WI38 (cell line): ENCODE measurements at regions not wholly inside any gene's neighbourhood (a gene's known extent, or its start where the extent isn't known, plus 50 kb on each side); places are given as distances from the start of the nearest gene placed in this dataset.

Source experiments
- H3K4me3 ChIP-seq: 2 replicates; pipeline ENCODE4 v1.5.1; 2011; ENCODE audit warnings: low read depth, mild to moderate bottlenecking, control low read depth, low read length
- CTCF ChIP-seq: IDR thresholded peaks from 2 replicates; pipeline ENCODE4 v1.5.1; 2012; ENCODE audit warnings: low read depth, mild to moderate bottlenecking, control low read depth, low read length

- TF ChIP-seq CTCF = no peak
- H3K4me3 ChIP-seq = no peak overlapping the region
Observed at GRCh38 chr14:73792481-73792880, 59.1 kb upstream of the PTGR2 start.

DNA sequence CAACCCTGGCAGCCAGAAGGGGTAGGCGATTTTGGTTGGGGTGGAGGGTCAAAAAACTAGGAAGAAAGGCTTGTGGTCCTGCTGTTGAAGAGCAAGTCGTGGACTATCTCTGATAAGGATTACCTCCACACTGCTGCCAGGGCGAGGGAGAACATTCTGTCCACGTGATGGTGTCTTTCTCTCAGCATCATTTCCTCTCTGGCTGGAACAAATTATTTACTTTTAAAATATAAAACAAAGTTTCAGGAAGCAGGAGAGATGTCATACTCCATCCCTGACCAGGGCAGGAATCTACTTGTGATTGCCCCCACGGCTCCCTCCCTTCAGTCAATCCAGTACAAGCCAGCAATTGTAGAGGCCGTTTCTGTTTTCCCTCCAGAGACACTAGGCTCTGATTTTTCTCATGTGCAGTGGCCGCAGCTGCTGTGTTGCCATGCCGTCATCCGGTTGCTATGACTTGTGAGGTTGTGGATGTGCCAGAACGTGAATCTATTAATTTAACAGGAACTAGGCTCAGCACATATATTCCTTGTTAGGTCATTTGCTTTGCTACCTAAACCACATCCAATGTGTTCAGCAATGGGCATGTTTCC, 61.5 kb upstream of the PTGR2 start:
- H3K4me3 ChIP-seq = peak overlapping the region; percentile 29
- no peak for TF ChIP-seq CTCF

- TF ChIP-seq CTCF = no peak
- no peak overlapping the region for H3K4me3 ChIP-seq
Observed at GRCh38 chr14:73788701-73789551, 62.7 kb upstream of the PTGR2 start.

- no peak for TF ChIP-seq CTCF
- H3K4me3 ChIP-seq = peak overlapping the region; percentile 64
Observed at GRCh38 chr14:73788317-73788598, 63.4 kb upstream of the PTGR2 start.

DNA sequence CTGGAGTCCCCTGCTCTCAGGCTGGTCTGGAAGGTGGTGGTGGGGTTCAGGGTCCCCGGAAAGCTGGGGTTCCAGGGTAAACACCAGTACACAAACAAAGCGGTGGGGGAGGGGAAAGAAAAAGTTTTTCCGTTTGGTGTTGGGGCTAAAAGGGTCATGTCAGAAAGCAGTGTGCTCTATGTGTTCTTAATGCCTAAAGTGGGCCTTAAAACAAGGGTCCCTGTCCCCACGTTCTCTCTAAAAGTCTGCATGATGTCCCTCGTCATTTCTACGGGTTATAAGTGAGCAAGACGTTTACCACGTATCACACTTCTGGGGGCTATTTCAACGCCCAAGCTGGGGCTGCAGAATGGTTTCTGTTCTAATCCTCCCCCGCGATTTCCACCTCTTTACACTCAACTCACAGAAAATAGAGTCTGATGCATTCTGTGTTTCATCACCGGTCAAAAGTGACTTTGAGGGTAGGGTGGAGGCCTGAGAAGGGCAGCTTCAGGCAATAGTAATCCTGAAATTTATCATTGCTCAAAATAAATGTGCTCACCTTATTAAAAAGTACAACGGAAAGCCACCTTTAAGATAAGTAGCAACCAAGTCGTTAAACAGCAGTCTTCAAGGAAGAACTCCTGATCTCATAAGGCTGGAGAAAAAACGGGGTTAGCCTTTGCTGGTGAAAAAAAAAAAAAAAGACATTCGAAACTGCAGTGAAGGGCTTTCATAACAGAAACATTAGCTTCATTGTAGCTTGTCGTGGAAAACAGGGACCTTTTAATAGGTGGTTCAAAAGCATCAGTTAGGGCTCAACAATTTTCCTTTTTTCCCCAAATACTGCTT, 63.9 kb upstream of the PTGR2 start:
- H3K4me3 ChIP-seq = peak overlapping the region; percentile 64
- TF ChIP-seq CTCF = no peak

DNA sequence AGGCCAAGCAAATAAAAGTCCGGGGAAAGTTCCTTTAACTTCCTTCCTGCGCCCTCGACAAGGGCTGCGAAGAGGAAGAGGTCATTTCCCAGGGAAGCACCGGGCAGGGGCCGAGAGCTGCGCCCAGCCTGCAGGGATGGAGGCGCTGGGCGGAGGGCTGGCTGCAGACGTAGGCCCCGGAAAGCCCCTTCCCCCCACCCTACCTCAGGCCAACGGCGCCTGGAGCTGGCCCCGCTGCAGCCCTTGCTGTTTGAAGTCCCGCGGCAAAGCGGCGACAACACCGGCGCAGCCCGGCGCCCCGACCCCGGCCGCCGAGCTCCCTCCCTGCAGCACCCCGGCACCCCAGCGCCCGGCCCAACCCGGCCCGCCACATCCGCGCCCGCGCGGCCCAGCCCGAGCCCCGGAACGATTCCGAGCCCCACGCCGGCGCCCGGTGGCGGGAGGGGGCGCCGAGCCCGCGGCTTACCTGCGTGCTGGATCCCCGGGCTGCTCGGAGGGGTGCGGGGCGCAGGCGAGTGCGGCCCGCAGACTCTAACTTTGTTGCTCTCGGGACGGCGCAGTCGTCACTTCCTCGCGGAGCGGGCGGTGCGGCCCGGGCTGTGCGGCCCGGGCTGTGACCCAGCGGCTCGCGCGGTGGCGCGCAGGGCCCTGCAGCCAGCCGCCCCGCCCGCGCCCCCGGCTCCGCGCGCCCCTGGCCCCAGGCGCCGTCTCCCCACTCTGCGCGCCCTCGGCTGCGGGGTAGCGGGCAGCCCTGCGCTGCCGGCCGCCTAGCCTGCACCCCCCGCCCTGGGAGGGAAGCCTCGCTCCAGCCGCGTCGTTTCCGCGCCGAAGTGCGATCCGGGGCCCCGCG, 64.8 kb upstream of the PTGR2 start:
- no peak for TF ChIP-seq CTCF

More for the DNA sequence above, 64.8 kb upstream of the PTGR2 start:
- H3K4me3 ChIP-seq = peak overlapping the region; percentile 64
